C4-2B (cell line): ENCODE measurements at regions not wholly inside any gene's neighbourhood (a gene's known extent, or its start where the extent isn't known, plus 50 kb on each side); places are given as distances from the start of the nearest gene placed in this dataset.

Experiments
- ZFX ChIP-seq: fragments of 450-650 bp; IDR thresholded peaks from 2 replicates; pipeline ENCODE4 v1.6.1; 2017
- TF ChIP-seq, protein P1 (sequence below): fragments of 450-650 bp; conservative IDR thresholded peaks from 2 replicates; pipeline ENCODE4 v1.5.1; 2017; ENCODE audit warnings: mild to moderate bottlenecking

DNA sequence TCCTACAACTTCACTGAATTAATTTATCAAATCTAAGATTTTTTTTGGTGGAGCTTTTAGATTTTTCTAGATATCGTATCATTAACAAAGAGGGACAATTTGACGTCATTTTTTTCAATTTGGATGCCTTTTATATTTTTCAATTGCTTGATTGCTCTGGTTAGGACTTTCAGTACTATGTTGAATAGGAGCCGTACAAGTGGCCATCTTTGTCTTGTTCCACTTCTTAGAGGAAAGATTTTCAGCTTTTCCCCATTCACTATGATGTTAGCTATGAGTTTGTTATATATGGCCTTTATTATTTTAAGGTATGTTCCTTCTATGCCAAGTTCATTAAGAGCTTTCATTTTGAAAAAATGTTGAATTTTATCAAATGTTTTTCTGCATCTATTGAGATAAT lies 86.4 kb upstream of the MYCN start:
- TF ChIP-seq, protein P1, sequence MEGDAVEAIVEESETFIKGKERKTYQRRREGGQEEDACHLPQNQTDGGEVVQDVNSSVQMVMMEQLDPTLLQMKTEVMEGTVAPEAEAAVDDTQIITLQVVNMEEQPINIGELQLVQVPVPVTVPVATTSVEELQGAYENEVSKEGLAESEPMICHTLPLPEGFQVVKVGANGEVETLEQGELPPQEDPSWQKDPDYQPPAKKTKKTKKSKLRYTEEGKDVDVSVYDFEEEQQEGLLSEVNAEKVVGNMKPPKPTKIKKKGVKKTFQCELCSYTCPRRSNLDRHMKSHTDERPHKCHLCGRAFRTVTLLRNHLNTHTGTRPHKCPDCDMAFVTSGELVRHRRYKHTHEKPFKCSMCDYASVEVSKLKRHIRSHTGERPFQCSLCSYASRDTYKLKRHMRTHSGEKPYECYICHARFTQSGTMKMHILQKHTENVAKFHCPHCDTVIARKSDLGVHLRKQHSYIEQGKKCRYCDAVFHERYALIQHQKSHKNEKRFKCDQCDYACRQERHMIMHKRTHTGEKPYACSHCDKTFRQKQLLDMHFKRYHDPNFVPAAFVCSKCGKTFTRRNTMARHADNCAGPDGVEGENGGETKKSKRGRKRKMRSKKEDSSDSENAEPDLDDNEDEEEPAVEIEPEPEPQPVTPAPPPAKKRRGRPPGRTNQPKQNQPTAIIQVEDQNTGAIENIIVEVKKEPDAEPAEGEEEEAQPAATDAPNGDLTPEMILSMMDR: no peak
- TF ChIP-seq ZFX: no peak
